IPS-20b (cell line): ENCODE measurements at regions not wholly inside any gene's neighbourhood (a gene's known extent, or its start where the extent isn't known, plus 50 kb on each side); places are given as distances from the start of the nearest gene placed in this dataset.

Source experiments
- H3K27ac ChIP-seq: one replicate; pipeline ENCODE4 v1.5.1; 2013; ENCODE audit warnings: low read length
- H3K27me3 ChIP-seq: 2 replicates; pipeline ENCODE4 v1.6.1; 2013; ENCODE audit warnings: mild to moderate bottlenecking, low read length, inconsistent platforms; ENCODE audit not compliant: insufficient read depth
- H3K36me3 ChIP-seq: 2 replicates; pipeline ENCODE4 v1.6.1; 2013; ENCODE audit warnings: low read depth, mild to moderate bottlenecking, inconsistent platforms, low read length, moderate library complexity; ENCODE audit not compliant: insufficient read depth
- H3K4me1 ChIP-seq: 2 replicates; pipeline ENCODE4 v1.6.1; 2013; ENCODE audit warnings: mild to moderate bottlenecking, control low read depth, inconsistent platforms, low read length, moderate library complexity; ENCODE audit not compliant: insufficient read depth
- H3K4me3 ChIP-seq: 2 replicates; pipeline ENCODE4 v1.5.1; 2013; ENCODE audit warnings: mild to moderate bottlenecking, low read length, inconsistent platforms
- H3K9ac ChIP-seq: 2 replicates; pipeline ENCODE4 v1.6.1; 2013; ENCODE audit warnings: low read depth, mild to moderate bottlenecking, inconsistent platforms, low read length, moderate library complexity
- H3K9me3 ChIP-seq: 2 replicates; pipeline ENCODE4 v1.6.1; 2013; ENCODE audit warnings: mild to moderate bottlenecking, low read depth, low read length, inconsistent platforms; ENCODE audit not compliant: insufficient read depth

DNA sequence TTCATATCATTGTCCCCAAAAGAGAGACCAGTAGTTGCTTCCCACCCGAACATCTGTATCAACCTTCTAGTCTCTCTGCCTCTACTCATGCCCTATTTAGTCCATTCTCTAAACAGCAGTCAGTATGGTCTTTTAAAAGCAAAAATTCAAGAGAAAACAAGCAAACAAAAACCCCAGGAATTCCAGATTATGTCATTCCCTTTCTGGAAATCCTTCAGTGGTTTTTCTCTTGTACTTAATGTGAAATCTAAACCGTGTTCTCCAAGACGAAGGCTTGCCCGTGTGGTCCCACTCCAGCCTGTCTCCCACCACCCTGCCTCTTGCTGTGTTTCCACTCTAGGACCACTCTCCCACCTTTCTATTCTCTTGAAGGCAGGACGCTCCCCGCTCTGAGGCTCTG lies 90.8 kb downstream of the TMEM30B start:
- no peak overlapping the region for H3K9ac ChIP-seq
- H3K36me3 ChIP-seq, result no peaks in the 10 kb centered on the region
- no peak overlapping the region for H3K27ac ChIP-seq

DNA sequence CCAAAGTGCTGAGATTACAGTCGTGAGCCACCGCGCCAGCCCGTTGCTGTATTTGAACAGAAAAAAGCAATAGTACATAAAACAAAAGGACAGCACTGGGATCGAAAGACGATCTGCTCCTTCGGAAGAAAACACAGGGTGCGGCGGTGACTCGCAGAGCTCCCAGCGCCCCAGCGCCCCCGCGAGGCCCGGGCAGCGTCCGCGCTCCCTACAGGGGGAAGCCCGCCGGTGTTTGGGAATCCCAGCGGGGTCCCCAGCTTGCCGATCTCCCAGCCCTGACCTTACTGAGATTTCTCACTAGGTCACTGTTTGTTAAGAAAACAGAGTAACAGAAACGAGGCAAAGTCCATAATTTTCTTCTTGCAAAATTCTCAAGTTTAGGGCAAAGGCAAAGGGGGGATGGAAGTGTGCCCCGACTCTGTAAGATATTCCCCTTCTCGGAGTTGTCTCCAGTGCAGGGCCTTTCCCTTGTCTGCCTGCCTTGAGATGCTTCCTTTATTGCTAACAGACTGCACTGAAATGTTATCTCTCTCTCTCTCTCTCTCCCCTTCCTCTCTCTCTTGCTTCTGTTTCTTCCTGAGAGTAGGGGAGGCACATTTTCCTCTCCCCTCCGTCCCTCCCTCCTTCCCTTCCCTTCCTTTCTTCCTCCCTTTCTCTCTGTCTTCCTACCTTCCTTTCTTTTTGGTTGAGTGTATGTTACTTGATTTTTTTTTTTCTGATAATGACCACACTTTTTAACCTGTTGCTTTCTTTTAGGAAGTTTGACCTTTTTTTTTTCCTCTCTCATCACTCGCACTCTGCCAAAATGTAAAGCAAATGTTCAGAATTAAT lies 91.9 kb downstream of the TMEM30B start:
- no peak overlapping the region for H3K27ac ChIP-seq
- H3K27me3 ChIP-seq, result no peaks in the 10 kb centered on the region; the same call in 1 of the 2 replicates
- peaks cover 12% of the 10 kb centered on the region; the same call in 1 of the 2 replicates for H3K4me1 ChIP-seq
- peak overlapping the region; percentile 69; the same call in 1 of the 2 replicates for H3K9ac ChIP-seq
- no peaks in the 10 kb centered on the region for H3K36me3 ChIP-seq
- H3K4me3 ChIP-seq, result peak overlapping the region; percentile 55
- H3K9me3 ChIP-seq, result no peaks in the 10 kb centered on the region

More for the DNA sequence above, 90.8 kb downstream of the TMEM30B start:
- peaks cover 12% of the 10 kb centered on the region; the same call in 1 of the 2 replicates for H3K4me1 ChIP-seq
- H3K9me3 ChIP-seq, result no peaks in the 10 kb centered on the region
- H3K27me3 ChIP-seq, result no peaks in the 10 kb centered on the region; the same call in 1 of the 2 replicates
- H3K4me3 ChIP-seq, result no peak overlapping the region

DNA sequence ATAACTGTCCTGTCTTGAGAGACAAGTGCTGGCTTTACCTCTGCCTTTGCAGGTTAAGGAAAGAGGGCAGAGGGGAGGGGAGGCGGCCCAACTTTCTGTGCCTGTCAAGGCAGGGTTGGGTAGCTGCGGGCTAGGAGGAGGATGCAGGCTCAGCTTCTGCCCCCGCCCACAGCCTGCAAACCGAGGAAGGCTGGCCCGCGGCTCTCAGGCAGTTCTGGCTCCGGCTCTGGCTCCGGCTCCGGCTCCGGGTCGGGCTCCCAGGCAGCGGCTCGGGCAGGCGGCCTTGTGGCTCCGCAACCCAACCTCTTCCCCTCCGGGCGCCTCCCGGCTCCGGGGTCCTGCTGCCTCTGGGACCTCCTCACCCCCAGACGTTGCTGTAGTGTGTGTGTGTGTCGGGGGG lies 92.9 kb downstream of the TMEM30B start:
- no peaks in the 10 kb centered on the region for H3K9me3 ChIP-seq
- H3K4me1 ChIP-seq, result peaks cover 12% of the 10 kb centered on the region; the same call in 1 of the 2 replicates
- H3K27me3 ChIP-seq, result no peaks in the 10 kb centered on the region; the same call in 1 of the 2 replicates
- no peaks in the 10 kb centered on the region for H3K36me3 ChIP-seq
- H3K9ac ChIP-seq, result no peak overlapping the region
- no peak overlapping the region for H3K27ac ChIP-seq
- H3K4me3 ChIP-seq, result no peak overlapping the region

DNA sequence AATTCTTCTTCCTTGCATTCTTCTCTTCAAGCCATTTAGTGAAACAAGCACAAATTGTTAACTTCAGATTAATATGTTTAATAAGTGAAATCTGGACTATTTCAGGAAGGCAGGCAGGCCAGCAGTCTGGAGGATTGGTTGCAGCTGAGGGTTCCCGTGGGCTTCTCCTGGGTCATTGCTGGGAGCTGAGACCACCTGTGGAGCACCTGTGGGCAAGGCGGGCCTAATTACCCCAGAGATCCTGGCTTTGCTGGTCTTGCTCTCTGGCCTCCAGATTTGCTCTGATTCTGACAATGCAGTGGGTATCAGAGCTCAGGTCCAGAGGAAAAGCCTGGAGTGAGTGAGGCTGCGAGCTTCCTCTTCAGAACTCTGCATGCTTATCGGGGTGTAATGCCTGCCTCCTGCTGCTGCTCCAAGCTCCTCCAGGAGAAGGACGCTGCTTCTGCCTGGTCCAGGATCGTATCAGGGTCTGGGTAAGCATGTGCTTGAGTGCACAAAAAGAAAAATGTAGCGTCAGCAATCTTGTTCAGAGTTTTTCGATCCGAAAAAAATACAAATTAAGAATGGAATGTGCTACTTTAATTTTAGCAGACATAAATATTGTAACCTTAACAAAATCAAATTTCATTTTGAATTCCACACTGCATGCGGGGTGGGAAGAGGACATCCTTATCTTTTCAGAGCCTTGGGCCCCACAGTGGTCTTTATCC lies 93.8 kb downstream of the TMEM30B start:
- H3K36me3 ChIP-seq, result no peaks in the 10 kb centered on the region
- H3K9ac ChIP-seq, result no peak overlapping the region; the same call in 1 of the 2 replicates
- peaks cover 14% of the 10 kb centered on the region; the same call in 1 of the 2 replicates for H3K4me1 ChIP-seq
- no peaks in the 10 kb centered on the region for H3K9me3 ChIP-seq
- H3K27me3 ChIP-seq, result no peaks in the 10 kb centered on the region; the same call in 1 of the 2 replicates
- no peak overlapping the region for H3K4me3 ChIP-seq
- no peak overlapping the region for H3K27ac ChIP-seq

DNA sequence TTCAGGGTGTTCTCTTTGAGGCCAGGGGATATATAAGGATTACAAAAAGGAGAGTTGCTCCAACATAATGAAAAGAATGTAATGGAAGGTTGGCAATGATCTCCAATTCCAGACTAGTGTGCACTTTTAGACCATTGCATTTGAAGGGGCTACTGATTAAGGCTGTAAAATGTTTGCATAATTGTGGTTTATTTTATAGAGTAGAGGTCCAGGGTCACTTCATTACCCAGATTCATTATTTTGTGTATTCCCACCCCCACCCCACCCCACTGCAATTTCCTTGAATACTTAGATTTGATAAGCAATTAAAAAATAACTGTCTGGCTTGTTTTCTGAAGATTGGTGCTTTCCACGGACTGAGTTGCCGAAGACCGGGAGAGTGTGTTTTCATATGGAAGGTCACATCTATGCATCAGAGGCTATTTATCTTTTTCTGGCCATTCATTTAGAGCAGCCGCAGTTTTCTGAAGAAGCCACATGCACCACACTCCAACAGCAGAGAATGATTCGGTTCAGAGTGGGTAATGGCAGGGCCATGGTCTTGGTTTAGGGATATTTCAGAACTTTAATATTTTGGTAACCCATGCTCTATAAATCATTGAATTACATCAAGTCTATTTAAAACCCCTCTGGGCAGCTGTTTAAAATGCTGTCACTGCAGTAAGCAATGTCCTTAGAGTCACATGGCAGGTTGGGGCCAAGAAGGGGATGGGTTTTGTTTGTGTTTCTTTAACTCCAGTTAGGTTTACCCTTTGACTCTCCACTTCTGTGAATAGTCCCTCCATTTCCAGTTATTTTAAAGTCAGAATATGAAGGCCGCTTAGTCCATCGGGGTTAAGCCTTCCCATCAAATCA lies 94.6 kb downstream of the TMEM30B start:
- H3K27me3 ChIP-seq, result no peaks in the 10 kb centered on the region; the same call in 1 of the 2 replicates
- H3K9ac ChIP-seq, result no peak overlapping the region
- H3K9me3 ChIP-seq, result no peaks in the 10 kb centered on the region
- no peaks in the 10 kb centered on the region for H3K36me3 ChIP-seq
- peaks cover 14% of the 10 kb centered on the region; the same call in 1 of the 2 replicates for H3K4me1 ChIP-seq
- no peak overlapping the region for H3K27ac ChIP-seq
- no peak overlapping the region for H3K4me3 ChIP-seq

DNA sequence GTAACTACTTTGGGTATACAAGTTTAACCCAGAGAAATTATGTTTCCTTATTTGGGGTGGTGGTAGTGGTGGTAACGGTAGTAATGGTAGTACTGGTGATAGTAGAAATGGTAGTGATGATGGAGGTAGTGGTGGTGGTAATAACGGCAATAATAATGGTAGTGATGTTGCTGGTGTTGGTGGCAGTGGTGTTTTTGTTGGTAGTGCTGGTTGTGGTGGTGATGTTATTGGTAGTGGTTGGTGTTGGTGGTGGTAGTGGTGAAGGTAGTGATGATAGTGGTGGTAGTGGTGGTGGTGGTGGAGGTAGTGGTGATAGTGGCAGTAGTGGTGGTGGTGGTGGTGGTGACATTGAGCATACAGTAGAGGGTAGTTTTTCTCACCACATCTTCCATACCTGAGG lies 95.6 kb downstream of the TMEM30B start:
- Histone ChIP-seq H3K27me3 (no peaks in the 10 kb centered on the region; the same call in 1 of the 2 replicates), H3K27ac (no peak overlapping the region), H3K4me1 (peaks cover 14% of the 10 kb centered on the region; the same call in 1 of the 2 replicates), H3K4me3 (no peak overlapping the region), H3K9ac (no peak overlapping the region), H3K9me3 (no peaks in the 10 kb centered on the region), H3K36me3 (no peaks in the 10 kb centered on the region)

DNA sequence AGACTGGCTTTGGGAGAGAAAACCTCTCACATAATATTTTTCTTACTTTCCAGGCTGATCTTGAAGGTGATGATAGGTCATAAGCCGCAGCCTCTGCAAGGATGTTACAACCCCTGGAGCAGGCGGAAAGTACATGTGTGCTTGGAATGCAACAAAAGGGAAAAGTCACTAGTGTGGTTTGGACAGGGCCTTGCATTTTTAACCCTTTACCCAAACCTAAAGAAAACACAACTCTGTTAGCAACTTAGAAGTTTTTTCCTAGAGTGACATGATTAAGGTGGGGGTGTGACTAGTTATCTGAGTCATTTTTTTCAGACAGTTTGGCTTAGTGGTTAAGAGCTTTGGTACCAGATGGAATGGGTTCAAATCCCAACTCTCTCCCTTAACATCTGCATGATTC lies 97.0 kb downstream of the TMEM30B start:
- Histone ChIP-seq H3K9ac (no peak overlapping the region), H3K4me3 (no peak overlapping the region), H3K27ac (no peak overlapping the region), H3K9me3 (no peaks in the 10 kb centered on the region), H3K4me1 (peaks cover 6% of the 10 kb centered on the region; the same call in 1 of the 2 replicates), H3K36me3 (no peaks in the 10 kb centered on the region), H3K27me3 (no peaks in the 10 kb centered on the region)

DNA sequence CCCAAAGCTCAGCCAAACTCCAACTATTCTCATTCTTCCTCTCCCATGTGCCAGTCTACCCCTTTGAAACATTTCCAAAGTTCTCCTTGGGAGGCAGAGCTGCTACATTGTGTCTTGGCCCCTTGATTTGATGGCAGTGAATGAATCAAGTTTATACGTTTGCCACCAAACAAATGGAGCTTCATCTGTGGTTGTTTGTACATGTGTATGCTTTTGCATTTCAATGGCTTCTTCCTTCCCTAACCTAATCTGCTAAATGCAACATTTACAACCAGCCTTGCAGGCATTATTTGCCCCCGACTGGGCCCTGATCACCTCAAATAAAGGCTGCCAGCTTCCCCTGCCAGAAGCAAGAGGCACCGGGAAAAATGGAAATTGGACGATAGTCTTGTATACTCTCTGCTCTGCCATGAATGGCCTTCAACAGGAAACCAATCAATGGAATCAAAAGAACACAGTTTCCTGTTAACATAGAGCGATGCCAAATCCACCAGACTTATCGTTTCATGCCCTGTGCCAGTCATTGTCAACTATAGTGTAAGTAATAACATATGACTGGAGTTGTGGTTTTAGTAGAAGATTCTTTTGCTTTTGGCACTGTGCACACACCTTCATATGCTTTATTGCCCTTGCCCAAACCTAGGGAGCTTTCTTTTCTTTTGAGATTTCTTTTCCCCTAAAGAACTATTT lies 97.8 kb downstream of the TMEM30B start:
- Histone ChIP-seq H3K9ac (no peak overlapping the region), H3K9me3 (no peaks in the 10 kb centered on the region), H3K4me3 (no peak overlapping the region), H3K4me1 (peaks cover 6% of the 10 kb centered on the region; the same call in 1 of the 2 replicates), H3K36me3 (no peaks in the 10 kb centered on the region), H3K27ac (no peak overlapping the region), H3K27me3 (no peaks in the 10 kb centered on the region)

DNA sequence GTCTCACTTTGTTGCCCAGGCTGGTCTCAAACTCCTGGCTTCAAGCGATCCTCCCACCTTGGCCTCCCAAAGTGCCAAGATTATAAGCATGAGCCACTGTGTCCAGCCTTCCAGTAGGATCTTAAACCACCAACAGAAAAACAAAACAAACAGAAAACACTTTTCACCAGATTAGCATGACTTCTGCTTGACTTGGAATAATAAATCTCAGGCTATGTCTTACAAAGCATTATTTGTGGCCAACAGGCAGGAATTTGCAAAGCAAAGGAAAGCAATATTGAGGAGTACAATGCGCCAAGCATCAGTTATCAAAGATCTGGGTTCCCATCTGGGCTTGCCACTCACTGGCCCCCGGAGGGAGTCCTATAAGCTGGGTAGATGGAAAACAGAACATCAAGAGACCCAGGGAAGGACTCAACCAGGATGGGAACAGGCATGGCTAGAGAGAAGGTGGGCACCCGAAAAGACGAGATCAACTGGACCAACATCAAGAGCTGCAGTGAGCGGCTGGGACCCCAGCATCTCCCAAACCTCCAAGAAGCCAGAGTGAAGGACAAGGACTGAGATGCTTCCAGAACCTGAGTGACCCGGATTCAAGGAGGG lies 101.2 kb downstream of the TMEM30B start:
- H3K27ac ChIP-seq, result no peak overlapping the region
- peaks cover 10% of the 10 kb centered on the region; the same call in 1 of the 2 replicates for H3K4me1 ChIP-seq
- H3K4me3 ChIP-seq, result no peak overlapping the region
- no peaks in the 10 kb centered on the region for H3K27me3 ChIP-seq
- no peaks in the 10 kb centered on the region for H3K9me3 ChIP-seq
- no peak overlapping the region for H3K9ac ChIP-seq
- no peaks in the 10 kb centered on the region for H3K36me3 ChIP-seq

DNA sequence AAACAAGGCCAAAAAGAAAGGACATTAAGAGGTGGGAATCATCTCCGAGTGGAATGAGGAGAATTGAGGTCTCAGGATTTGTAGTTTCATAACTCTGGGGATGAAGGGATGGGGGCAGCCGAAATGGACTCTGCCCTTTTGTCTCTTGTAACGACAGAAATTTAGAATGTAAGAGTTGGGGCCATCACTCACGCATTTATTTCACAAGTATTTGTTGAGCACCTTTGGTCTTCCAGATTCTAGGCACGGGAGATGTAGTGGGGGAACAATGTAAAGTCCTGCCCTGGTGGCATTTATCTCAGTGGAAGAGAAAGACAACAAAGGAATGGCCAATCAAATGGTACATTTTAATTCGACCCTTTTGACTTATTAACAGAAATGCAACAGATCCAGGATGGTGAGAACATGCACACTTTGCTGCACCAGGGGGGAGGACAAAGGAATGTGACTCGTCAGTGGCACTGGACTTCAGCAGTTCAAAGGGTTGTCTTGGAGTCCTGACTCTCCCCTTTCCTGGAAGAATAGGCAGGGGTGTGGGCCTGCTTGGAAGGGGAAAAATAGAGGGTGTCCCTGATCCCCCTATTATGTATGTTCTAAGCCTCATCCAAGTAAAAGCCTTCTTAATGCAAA lies 102.0 kb downstream of the TMEM30B start:
- Histone ChIP-seq H3K9me3 (no peaks in the 10 kb centered on the region), H3K9ac (no peak overlapping the region), H3K27me3 (no peaks in the 10 kb centered on the region), H3K4me3 (no peak overlapping the region), H3K4me1 (peaks cover 16% of the 10 kb centered on the region; the same call in 1 of the 2 replicates), H3K36me3 (no peaks in the 10 kb centered on the region), H3K27ac (no peak overlapping the region)
